Trophoblast cell (in vitro differentiated cells and primary cell): ENCODE measurements at regions not wholly inside any gene's neighbourhood (a gene's known extent, or its start where the extent isn't known, plus 50 kb on each side); places are given as distances from the start of the nearest gene placed in this dataset.

ENCODE experiments used
- DNase-seq, 2 donors: peaks; one replicate each; pipeline ENCODE4 v3.0.0-alpha.2; 2016
- H2AFZ ChIP-seq: 2 replicates; pipeline ENCODE4 v1.6.1; 2013; ENCODE audit warnings: low read length, moderate library complexity, mild to moderate bottlenecking; ENCODE audit not compliant: insufficient read depth, poor library complexity
- H2AK5ac ChIP-seq: 2 replicates; pipeline ENCODE4 v1.6.1; 2013; ENCODE audit warnings: mild to moderate bottlenecking, low read length
- H2BK120ac ChIP-seq: 2 replicates; pipeline ENCODE4 v1.6.1; 2013; ENCODE audit warnings: low read length, mild to moderate bottlenecking, moderate library complexity; ENCODE audit not compliant: insufficient read depth, poor library complexity
- H2BK12ac ChIP-seq: 2 replicates; pipeline ENCODE4 v1.6.1; 2013; ENCODE audit warnings: mild to moderate bottlenecking, low read length, moderate library complexity
- H2BK5ac ChIP-seq: 2 replicates; pipeline ENCODE4 v1.6.1; 2013; ENCODE audit warnings: low read length, low read depth, moderate library complexity, mild to moderate bottlenecking; ENCODE audit not compliant: poor library complexity
- H3K14ac ChIP-seq: 2 replicates; pipeline ENCODE4 v1.6.1; 2013; ENCODE audit warnings: mild to moderate bottlenecking, low read length
- H3K18ac ChIP-seq: 2 replicates; pipeline ENCODE4 v1.6.1; 2013; ENCODE audit warnings: mild to moderate bottlenecking, low read length
- H3K23ac ChIP-seq: 2 replicates; pipeline ENCODE4 v1.6.1; 2013; ENCODE audit warnings: low read length
- H3K27ac ChIP-seq: 2 replicates; pipeline ENCODE4 v1.5.1; 2013; ENCODE audit warnings: low read depth, mild to moderate bottlenecking, inconsistent platforms, low read length, moderate library complexity
- H3K27me3 ChIP-seq: 2 replicates; pipeline ENCODE4 v1.6.1; 2013; ENCODE audit warnings: inconsistent platforms, mild to moderate bottlenecking, low read length, moderate library complexity; ENCODE audit not compliant: insufficient read depth
- H3K36me3 ChIP-seq, 2 experiments: 1 replicate in 1 of 2; 2 replicates in 1 of 2; pipeline ENCODE4 v1.6.1; 2013; ENCODE audit warnings: low read length in 2 of 2, mild to moderate bottlenecking in 2 of 2, moderate library complexity in 1 of 2; ENCODE audit not compliant: insufficient read depth in 2 of 2, control insufficient read depth in 1 of 2
- H3K4ac ChIP-seq: 2 replicates; pipeline ENCODE4 v1.6.1; 2013; ENCODE audit warnings: low read depth, mild to moderate bottlenecking, low read length, moderate library complexity
- H3K4me1 ChIP-seq, 2 experiments: 1 replicate in 1 of 2; 2 replicates in 1 of 2; pipeline ENCODE4 v1.6.1; 2013; ENCODE audit warnings: low read length in 2 of 2, mild to moderate bottlenecking in 2 of 2, moderate library complexity in 1 of 2; ENCODE audit not compliant: insufficient read depth in 2 of 2, control insufficient read depth in 1 of 2
- H3K4me2 ChIP-seq: 2 replicates; pipeline ENCODE4 v1.6.1; 2013; ENCODE audit warnings: inconsistent platforms, mild to moderate bottlenecking, low read length, moderate library complexity
- H3K4me3 ChIP-seq: 2 replicates; pipeline ENCODE4 v1.5.1; 2013; ENCODE audit warnings: mild to moderate bottlenecking, low read depth, low read length, inconsistent platforms
- H3K79me1 ChIP-seq: one replicate; pipeline ENCODE4 v1.6.1; 2013; ENCODE audit warnings: low read length
- H3K79me2 ChIP-seq: 2 replicates; pipeline ENCODE4 v1.6.1; 2013; ENCODE audit warnings: low read length, mild to moderate bottlenecking; ENCODE audit not compliant: control insufficient read depth, insufficient read depth, poor library complexity
- H3K9ac ChIP-seq: 2 replicates; pipeline ENCODE4 v1.6.1; 2013; ENCODE audit warnings: mild to moderate bottlenecking, low read length
- H3K9me3 ChIP-seq: 2 replicates; pipeline ENCODE4 v1.6.1; 2013; ENCODE audit warnings: low read depth, mild to moderate bottlenecking, control low read depth, inconsistent platforms, low read length; ENCODE audit not compliant: insufficient read depth
- H4K12ac ChIP-seq: 2 replicates; pipeline ENCODE4 v1.6.1; 2013; ENCODE audit warnings: low read depth, mild to moderate bottlenecking, low read length, moderate library complexity
- H4K8ac ChIP-seq: 2 replicates; pipeline ENCODE4 v1.6.1; 2013; ENCODE audit warnings: low read depth, mild to moderate bottlenecking, low read length, moderate library complexity
- H4K91ac ChIP-seq: one replicate; pipeline ENCODE4 v1.6.1; 2013; ENCODE audit warnings: low read depth, mild to moderate bottlenecking, low read length, moderate library complexity
- WGBS: extraction: QIAGEN DNeasy Blood & Tissue Kit; methylation state at CpG from one replicate; pipeline ENCODE4 v1.1.7; 2013; ENCODE audit warnings: missing lambda C conversion rate; ENCODE audit not compliant: insufficient read length, insufficient coverage; ENCODE audit errors: extremely low coverage; 5-methylcytosine and 5-hydroxymethylcytosine counted together

DNA sequence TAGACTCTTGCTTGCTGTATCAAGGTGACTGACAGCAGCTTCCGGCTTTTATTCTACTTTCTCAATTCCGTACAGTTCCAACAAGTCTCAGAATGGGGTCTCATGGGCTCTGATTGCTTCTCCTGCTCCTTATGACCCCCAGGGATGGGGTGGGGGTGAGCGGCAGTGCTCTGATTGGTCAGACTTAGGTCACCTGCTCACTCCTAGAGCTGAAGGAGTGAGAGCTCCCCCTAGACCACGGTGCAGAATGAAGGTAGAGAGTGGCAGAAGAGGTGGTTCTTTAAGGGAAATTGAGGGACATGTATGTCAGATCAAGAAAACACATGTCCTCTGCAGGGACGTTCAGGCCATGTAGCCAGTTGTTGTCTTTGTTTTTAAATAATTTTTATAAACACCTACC is 115.2 kb downstream of the C9orf152 start:
- Histone ChIP-seq H3K9me3 (no peaks in the 10 kb centered on the region), H3K14ac (no peak overlapping the region), H3K18ac (no peak overlapping the region), H3K79me1 (no peaks in the 10 kb centered on the region), H3K36me3 (no peaks in the 10 kb centered on the region), H4K12ac (no peak overlapping the region), H2AFZ (no peak overlapping the region), H4K8ac (no peak overlapping the region), H2BK120ac (no peak overlapping the region), H3K79me2 (no peaks in the 10 kb centered on the region), H3K9ac (no peak overlapping the region), H2BK12ac (no peak overlapping the region), H3K23ac (no peak overlapping the region), H2BK5ac (no peak overlapping the region), H2AK5ac (no peak overlapping the region), H3K27ac (no peak overlapping the region), H3K4ac (no peak overlapping the region), H3K27me3 (no peaks in the 10 kb centered on the region), H3K4me1 (peaks cover 0 to 2% of the 10 kb centered on the region in 2 experiments), H3K4me2 (no peak overlapping the region), H4K91ac (no peak overlapping the region), H3K4me3 (no peak overlapping the region)
- no CpG with 5 or more reads among the region's 5 CpGs for WGBS
- DNase-seq, result no peak

- H3K9ac ChIP-seq, result no peak overlapping the region
- no peak overlapping the region for H4K91ac ChIP-seq
- no CpG with 5 or more reads among the region's 2 CpGs for WGBS
- no peak overlapping the region for H3K14ac ChIP-seq
- no peak overlapping the region for H2BK5ac ChIP-seq
- H2AK5ac ChIP-seq, result no peak overlapping the region
- H2BK12ac ChIP-seq, result no peak overlapping the region
- H3K23ac ChIP-seq, result no peak overlapping the region
- H2AFZ ChIP-seq, result no peak overlapping the region
- H3K4me1 ChIP-seq, result peaks cover 0 to 2% of the 10 kb centered on the region in 2 experiments
- no peaks in the 10 kb centered on the region for H3K9me3 ChIP-seq
- no peaks in the 10 kb centered on the region for H3K27me3 ChIP-seq
- H4K8ac ChIP-seq, result no peak overlapping the region
- H3K79me1 ChIP-seq, result no peaks in the 10 kb centered on the region
- H3K79me2 ChIP-seq, result no peaks in the 10 kb centered on the region
- H3K4ac ChIP-seq, result no peak overlapping the region
- H3K18ac ChIP-seq, result no peak overlapping the region
- no peak overlapping the region for H3K4me2 ChIP-seq
- H4K12ac ChIP-seq, result no peak overlapping the region
- H3K36me3 ChIP-seq, result no peaks in the 10 kb centered on the region
- H3K27ac ChIP-seq, result no peak overlapping the region
- H3K4me3 ChIP-seq, result no peak overlapping the region
- H2BK120ac ChIP-seq, result no peak overlapping the region
- no peak for DNase-seq
Observed at GRCh38 chr9:110093417-110093816, 114.5 kb downstream of the C9orf152 start.

DNA sequence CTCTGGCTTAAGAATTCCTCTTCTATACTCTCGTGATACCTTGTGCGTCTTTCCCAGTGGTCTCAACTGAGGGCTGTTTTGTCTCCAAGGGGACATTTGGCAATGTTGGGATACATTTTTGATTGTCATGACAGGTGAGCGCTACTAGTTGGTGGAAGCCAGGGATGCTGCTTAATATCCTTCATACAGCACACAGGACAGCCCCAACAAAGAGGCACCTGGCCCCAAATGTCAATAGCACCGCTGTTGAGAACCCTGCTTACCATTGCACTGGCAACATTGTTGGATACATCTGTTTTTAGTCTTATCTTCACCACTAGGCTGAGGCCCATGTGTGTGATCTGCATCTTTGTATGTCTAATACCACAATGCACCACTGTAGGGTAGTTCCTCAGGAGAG is 114.1 kb downstream of the C9orf152 start:
- no peak overlapping the region for H3K4me2 ChIP-seq
- no peak overlapping the region for H4K91ac ChIP-seq
- no peaks in the 10 kb centered on the region for H3K36me3 ChIP-seq
- no peak overlapping the region for H3K9ac ChIP-seq
- H3K27ac ChIP-seq, result no peak overlapping the region
- H4K8ac ChIP-seq, result no peak overlapping the region
- no peaks in the 10 kb centered on the region for H3K79me1 ChIP-seq
- peaks cover 0 to 2% of the 10 kb centered on the region in 2 experiments for H3K4me1 ChIP-seq
- H4K12ac ChIP-seq, result no peak overlapping the region
- DNase-seq, result no peak
- H2BK120ac ChIP-seq, result no peak overlapping the region
- no peak overlapping the region for H2BK5ac ChIP-seq
- H2BK12ac ChIP-seq, result no peak overlapping the region
- H3K9me3 ChIP-seq, result no peaks in the 10 kb centered on the region
- no peaks in the 10 kb centered on the region for H3K27me3 ChIP-seq
- H2AFZ ChIP-seq, result no peak overlapping the region
- no peak overlapping the region for H2AK5ac ChIP-seq
- WGBS, result no CpG with 5 or more reads among the region's 4 CpGs
- H3K4ac ChIP-seq, result no peak overlapping the region
- no peak overlapping the region for H3K14ac ChIP-seq
- H3K18ac ChIP-seq, result no peak overlapping the region
- H3K4me3 ChIP-seq, result no peak overlapping the region
- H3K23ac ChIP-seq, result no peak overlapping the region
- H3K79me2 ChIP-seq, result no peaks in the 10 kb centered on the region

GRCh38 chr9:110095161-110095595 is 112.8 kb downstream of the C9orf152 start:
- Histone ChIP-seq H3K79me2 (no peaks in the 10 kb centered on the region), H3K4ac (no peak overlapping the region), H2BK120ac (no peak overlapping the region), H2AK5ac (no peak overlapping the region), H3K9ac (no peak overlapping the region), H2BK12ac (no peak overlapping the region), H2BK5ac (no peak overlapping the region), H4K8ac (no peak overlapping the region), H3K4me1 (peaks cover 0 to 2% of the 10 kb centered on the region in 2 experiments), H3K4me2 (no peak overlapping the region), H3K23ac (no peak overlapping the region), H3K79me1 (no peaks in the 10 kb centered on the region), H3K27me3 (no peaks in the 10 kb centered on the region), H4K12ac (no peak overlapping the region), H3K4me3 (no peak overlapping the region), H4K91ac (no peak overlapping the region), H3K36me3 (no peaks in the 10 kb centered on the region), H3K14ac (no peak overlapping the region), H3K27ac (no peak overlapping the region), H3K9me3 (no peaks in the 10 kb centered on the region), H3K18ac (no peak overlapping the region), H2AFZ (no peak overlapping the region)
- WGBS, result no CpG with 5 or more reads among the region's 2 CpGs
- no peak for DNase-seq
